ENCODE measurements at regions not wholly inside any gene's neighbourhood (a gene's known extent, or its start where the extent isn't known, plus 50 kb on each side); places are given as distances from the start of the nearest gene placed in this dataset.
A peak's percentile ranks its signal among the peaks of the same experiment; 100 is the strongest.

- no peak for DNase-seq (ENCODE audit: low read depth, low spot score)
Observed at GRCh38 chr5:71864730-71865601, 145.9 kb downstream of the CARTPT start.

DNA sequence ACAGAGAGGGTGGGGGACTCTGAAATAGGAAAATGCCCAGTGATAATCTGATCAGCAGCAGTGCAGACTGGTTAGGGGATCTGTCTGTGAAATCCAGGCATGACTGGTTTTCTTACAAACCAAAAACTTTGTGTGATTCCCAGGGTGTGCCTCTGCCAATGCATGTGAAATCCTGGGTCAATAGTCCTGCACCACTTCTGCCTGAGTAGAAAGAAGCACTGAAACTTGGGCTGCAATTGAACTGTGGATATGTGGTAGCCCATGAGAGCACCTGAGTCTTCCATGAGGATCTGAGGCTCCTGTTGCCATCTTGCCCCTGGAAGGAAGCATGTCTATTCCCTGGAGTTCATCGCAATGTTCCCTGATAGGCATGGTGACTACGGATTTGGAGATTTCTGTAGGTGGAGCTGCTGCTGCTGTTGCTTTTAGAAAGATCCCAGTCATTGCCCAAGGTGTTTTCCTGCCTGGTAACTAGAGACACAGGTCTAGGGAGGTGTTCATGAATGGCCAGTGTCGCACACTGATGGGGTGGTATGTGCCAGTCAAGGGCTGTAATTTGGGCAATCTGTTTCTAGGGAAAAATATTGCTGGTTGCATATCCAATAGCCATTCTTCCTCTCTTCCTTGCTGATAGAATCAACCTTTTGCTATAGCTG is 146.7 kb downstream of the CARTPT start:
- peak; percentile 14 for DNase-seq (ENCODE audit: low read depth, low spot score)

- no peak for DNase-seq (ENCODE audit: low read depth, low spot score)
Observed at GRCh38 chr5:71872311-71872864, 153.3 kb downstream of the CARTPT start.

- DNase-seq (ENCODE audit: low read depth, low spot score): peak; percentile 27
Observed at GRCh38 chr5:71873191-71873591, 154.1 kb downstream of the CARTPT start.

- DNase-seq (ENCODE audit: low read depth, low spot score): no peak
Observed at GRCh38 chr5:71874521-71874920, 155.4 kb downstream of the CARTPT start.

GRCh38 chr5:71877511-71877910 is 158.4 kb downstream of the CARTPT start:
- DNase-seq (ENCODE audit: low read depth, low spot score): no peak

GRCh38 chr5:71880536-71880935 is 161.5 kb downstream of the CARTPT start:
- no peak for DNase-seq (ENCODE audit: low read depth, low spot score)

DNA sequence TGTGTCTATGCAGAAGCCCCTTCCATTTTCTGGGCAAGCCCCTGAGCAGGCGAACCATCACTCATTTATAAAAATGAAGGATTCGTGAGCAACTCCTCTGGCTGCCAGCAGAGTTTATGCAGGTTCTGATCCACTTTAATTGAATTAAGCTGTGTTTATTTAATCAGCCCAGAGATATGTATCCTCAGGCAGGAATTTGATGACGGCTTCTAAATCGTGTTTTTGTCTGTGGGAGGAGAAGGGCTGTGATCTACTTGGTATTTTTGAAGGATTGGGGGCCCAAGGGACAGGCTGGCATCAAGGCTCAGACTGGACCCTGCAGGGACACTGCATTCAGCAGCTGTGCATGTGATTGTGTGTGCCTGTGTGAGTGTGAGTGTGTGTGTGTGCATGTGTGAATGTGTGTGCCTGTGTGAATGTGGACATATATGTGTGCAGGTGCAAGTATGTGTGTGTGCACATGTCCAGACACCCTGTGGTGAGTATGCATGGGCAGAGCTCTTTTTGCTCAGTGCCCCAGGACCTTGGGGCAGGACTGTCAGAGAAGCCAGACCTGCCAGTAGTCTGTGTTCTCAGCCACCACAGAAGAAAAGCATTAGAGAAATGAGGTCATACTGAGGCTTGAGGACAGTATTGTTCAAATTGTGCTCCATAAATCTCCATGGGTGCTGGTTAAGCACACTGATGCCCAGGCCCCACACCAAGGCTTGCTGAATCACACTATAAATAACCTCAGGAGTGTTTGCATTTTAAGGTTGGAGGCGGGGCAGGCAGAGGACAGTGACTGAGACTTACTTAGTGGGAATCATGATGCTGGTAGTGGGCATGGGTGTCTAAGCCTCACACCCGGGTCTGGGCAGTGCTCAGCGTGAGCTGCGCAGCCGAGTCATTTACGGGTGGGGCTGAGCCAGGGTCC is 164.0 kb downstream of the CARTPT start:
- no peak for DNase-seq (ENCODE audit: low read depth, low spot score)

DNA sequence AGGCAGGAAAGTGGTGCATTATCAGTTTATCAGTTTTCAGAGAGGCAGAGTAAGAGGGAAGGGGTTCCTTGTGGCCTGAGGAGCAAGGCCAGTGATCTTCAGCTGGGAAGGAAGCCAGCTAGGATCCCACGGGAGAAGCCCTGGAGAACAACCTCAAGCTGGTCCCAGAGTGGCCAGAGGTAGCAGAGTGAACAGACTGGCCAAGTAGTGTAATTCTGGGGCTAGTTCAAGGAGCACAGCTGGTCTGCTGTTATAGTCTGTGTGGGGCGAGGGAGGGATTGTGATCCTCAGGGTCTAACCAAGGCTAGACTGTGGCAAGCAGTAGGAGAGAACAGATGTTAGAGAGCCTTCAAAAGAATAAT is 164.6 kb downstream of the CARTPT start:
- DNase-seq (ENCODE audit: low read depth, low spot score): no peak

GRCh38 chr5:71884926-71885325 is 165.9 kb downstream of the CARTPT start:
- no peak for DNase-seq (ENCODE audit: low read depth, low spot score)

- DNase-seq (ENCODE audit: low read depth, low spot score): no peak
Observed at GRCh38 chr5:71886406-71886805, 167.3 kb downstream of the CARTPT start.

- no peak for DNase-seq (ENCODE audit: low read depth, low spot score)
Observed at GRCh38 chr5:71887680-71888079, 168.6 kb downstream of the CARTPT start.

DNA sequence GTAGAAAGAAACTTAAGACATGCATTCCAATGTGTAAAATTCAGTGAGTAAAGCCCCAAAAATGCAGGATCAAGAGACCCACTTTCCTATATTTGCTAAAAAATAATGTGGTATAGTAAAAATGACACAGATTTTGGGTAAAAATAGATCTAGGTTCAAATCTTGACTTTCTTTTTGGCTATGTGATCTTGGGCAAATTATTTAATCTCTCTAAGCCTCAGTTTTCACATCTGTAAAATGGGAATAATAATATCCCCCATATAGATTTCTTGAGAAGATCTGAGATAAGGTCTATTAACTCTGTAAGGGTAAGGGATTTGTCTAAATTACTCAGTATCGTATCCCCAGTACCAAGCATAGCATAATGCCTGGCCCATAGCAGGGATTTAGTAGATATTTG is 172.3 kb downstream of the CARTPT start:
- DNase-seq (ENCODE audit: low read depth, low spot score): no peak

GRCh38 chr5:71891856-71892255 is 172.8 kb downstream of the CARTPT start:
- peak; percentile 87 for DNase-seq (ENCODE audit: low read depth, low spot score)

GRCh38 chr5:71892641-71893365 is 173.7 kb downstream of the CARTPT start:
- peak; percentile 22 for DNase-seq (ENCODE audit: low read depth, low spot score)

DNA sequence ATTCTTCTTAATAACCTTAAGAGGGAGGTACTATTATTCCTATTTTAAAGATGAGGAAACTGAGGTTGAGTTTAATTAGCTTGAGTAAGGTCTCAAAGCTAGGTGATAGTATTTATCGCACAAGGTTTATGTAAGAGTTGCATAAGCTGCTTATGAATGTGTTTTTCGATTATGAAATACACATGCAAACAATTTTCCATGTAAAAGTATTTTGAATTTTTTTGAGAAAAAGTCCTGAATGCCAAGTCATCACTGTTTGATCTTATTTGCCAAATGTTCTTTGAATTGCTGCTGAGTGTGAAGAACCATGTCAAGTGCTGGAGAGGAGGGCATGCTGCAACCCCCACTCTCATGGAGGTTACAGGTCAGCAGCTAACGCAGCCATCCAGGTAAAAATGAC is 174.4 kb downstream of the CARTPT start:
- no peak for DNase-seq (ENCODE audit: low read depth, low spot score)

GRCh38 chr5:71894091-71894490 is 175.0 kb downstream of the CARTPT start:
- DNase-seq (ENCODE audit: low read depth, low spot score): no peak

GRCh38 chr5:71895546-71895945 is 176.5 kb downstream of the CARTPT start:
- no peak for DNase-seq (ENCODE audit: low read depth, low spot score)

GRCh38 chr5:71899865-71900342 is 180.8 kb downstream of the CARTPT start:
- no peak for DNase-seq (ENCODE audit: low read depth, low spot score)

DNA sequence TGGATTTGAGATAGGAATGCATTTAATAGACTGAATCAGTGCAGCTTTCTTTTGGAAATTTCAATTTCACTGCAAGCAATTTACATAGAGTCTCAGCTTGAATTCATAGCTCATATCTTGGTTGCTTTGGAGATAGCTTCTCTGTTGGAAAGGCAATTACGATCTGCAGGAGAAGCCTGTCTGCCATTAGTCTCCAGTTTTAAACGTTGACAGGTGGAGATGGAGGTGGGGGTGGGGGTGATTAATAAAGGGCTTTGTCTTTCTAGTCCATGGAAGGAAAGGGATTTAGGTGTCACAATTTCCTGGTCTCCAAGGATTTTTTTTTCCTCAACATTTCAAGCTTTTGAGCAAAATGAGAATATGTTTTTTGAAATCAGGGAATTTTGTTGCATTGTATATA is 184.7 kb downstream of the CARTPT start:
- no peak for DNase-seq (ENCODE audit: low read depth, low spot score)

DNA sequence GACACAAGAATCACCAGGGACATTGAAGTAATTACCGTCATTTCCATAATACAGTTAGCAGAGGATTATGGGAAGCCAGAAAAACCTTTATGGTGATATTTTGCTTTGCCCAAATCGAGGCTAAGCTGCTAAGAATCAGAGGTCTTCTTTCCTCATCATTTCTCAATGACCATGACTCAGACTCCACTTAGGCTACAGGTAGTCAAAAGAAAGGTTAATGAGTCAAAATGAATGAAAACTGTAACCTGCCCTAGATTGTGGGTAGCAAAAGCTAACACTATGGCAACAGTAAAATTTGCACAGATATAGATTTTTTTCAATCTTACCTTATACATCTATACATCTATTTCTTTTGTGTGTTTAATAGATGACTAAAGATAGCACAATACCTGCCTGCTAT is 185.8 kb downstream of the CARTPT start:
- no peak for DNase-seq (ENCODE audit: low read depth, low spot score)

All from ELF-1 (cell line).